CD4-positive, alpha-beta T cell treated with Interleukin-10 for 1 hour (primary cell): ENCODE measurements at regions not wholly inside any gene's neighbourhood (a gene's known extent, or its start where the extent isn't known, plus 50 kb on each side); places are given as distances from the start of the nearest gene placed in this dataset.
"Not testable (repeated sequence)": the region's sequence is repeated elsewhere in the genome, so short reads cannot be mapped to it uniquely, and the experiment has no call there.

ENCODE experiments used
- DNase-seq: peaks from one replicate; pipeline ENCODE4 v3.0.0-alpha.2; 2020

- DNase-seq: peak; percentile 39
These were observed 56.0 kb upstream of the FAM174A start for GRCh38 chr5:100479079-100479688.

DNA sequence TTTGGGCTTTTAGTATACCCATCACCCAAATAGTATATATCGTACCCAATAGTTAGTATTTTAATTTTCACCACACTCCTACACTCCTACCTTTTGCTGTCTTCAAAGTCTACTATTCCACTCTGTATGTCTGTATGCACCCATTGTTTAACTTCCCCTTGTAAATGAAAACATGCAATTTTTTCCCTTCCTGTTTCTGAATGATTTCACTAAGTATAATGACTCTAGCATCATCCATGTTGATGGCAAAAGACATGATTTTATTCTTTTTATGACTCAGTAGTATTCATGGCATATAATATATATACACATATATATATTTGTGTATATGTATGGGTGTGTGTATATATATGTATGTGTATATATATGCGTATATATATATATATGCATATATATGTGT, 63.1 kb upstream of the FAM174A start:
- DNase-seq: no peak

GRCh38 chr5:100469767-100470166, 65.4 kb upstream of the FAM174A start:
- DNase-seq: no peak

- no peak for DNase-seq
These were observed 70.8 kb upstream of the FAM174A start for GRCh38 chr5:100464418-100464817.

- DNase-seq: no peak
These were observed 78.6 kb upstream of the FAM174A start for GRCh38 chr5:100456615-100457014.

DNA sequence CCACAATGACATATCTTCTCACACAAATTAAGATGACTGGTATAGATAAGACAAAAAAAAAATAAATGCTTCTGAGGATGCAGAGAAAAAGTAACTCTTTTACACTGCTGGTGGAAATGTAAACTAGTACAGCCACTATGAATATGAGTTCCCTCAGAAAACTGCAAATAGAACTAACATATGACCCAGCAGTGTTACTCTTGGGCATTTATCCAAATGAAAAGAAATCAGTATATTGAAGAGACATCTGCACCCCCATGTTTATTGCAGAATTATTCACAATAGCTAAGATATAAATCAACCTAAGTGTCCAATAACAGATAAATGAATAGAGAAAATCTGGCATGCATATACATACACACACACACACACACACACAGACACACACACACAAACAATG, 83.0 kb upstream of the FAM174A start:
- DNase-seq: no peak

DNA sequence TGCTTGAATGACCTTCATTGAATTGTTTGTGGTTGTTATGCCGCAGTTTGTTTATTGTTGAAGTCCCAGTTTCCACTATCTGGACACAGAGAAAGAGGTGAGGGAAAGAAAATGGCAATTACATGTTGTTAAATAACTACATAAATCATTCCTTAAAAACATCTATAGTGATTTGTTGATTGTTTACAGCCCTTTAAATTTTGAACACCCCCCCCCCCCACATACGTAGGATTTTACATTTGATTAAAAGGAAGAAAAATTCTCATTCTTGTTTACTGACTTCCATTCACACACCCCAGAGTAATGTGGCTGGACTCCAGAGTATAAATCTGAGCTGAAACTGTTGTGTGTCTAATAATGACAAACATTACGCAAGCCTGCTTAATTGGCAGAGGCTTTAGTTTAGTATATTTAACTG, 87.1 kb upstream of the FAM174A start:
- no peak for DNase-seq

DNA sequence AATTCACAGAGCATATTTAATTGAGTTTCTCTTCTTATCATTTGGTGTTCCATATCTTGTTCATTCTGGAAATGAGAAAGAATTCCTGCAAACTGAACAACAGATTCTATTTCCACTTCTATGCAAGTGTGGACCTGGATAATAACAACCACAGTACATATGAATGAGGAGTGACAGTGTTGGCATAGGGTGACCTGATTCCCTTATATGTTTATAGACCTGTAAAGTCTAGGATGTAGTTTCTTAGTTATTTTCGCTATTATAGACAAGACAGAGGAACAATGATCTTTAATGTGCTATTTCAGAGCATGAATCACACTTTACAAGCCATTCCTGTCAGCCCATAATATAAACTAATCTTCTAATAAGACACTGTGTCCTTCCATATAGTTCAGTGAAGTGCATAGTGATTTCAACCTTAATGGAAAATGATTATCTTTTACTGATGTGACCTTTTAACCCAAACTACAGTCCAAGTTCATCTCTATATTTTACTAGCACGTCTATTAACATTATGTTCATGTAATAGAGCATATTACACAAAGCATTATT, 88.2 kb upstream of the FAM174A start:
- no peak for DNase-seq

- no peak for DNase-seq
These were observed 90.2 kb upstream of the FAM174A start for GRCh38 chr5:100444961-100445360.

DNA sequence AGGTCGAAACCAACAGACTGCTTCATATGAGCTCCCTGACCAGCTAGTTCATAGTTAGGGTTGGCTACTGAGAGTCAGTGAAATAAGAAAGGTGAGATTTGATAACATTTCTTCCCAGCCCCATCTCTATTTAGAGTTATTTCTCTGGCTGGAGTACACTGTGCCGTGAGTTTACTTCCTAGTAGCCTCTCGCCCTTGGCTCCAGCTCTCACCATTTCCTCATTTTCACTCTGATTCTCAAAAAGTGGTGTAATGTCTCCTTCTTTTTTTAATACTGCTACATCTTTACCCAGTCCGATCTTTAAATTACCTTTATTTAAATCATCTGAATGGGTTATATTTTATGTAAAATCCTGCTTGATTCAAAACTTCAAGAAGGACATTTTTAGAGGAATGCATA, 100.4 kb upstream of the FAM174A start:
- DNase-seq: no peak

GRCh38 chr5:100432741-100433140, 102.4 kb upstream of the FAM174A start:
- no peak for DNase-seq

DNA sequence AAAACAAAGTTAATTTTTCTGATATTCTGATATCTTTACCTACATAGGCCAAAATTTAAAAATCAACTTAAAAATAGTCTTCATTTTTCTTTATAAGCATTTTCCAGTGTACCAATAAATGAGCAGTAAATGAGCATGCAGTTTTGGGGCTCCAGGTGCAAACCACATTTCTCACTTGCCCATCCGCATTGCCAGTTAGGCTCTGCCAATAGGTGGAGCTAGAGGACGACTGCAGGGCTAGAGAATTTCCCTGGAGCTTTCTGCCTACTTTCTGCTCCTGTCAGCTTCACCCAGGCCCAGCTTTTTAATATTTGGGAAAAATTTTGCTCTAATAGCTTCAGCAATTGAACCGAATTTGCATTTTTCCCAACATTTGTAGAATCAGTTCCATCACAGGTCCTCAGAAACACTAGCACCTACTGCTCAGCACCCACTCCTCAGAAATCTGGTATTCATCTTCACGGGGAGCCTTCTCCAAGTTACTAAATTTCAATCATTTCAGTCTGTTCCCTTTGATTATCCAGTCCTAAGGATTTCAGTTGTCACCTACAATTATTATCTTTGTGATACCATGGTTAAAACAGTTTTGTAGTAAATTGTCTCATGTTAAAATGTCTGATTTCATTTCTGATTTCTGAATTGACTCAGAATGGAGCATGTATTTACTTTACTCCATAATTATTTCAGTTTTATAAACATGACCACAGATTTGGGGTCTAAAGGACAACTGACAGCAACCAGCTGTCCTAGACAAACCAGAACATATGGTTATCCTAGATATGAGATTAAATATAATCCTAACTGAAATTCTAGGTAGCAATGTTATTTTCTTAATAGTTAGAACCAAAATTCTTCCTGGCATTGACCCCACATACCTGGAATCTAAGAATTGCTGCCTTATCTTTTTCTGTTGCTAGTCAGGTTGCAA, 104.6 kb upstream of the FAM174A start:
- DNase-seq: peak; percentile 46

GRCh38 chr5:100424787-100425186, 110.4 kb upstream of the FAM174A start:
- no peak for DNase-seq

DNA sequence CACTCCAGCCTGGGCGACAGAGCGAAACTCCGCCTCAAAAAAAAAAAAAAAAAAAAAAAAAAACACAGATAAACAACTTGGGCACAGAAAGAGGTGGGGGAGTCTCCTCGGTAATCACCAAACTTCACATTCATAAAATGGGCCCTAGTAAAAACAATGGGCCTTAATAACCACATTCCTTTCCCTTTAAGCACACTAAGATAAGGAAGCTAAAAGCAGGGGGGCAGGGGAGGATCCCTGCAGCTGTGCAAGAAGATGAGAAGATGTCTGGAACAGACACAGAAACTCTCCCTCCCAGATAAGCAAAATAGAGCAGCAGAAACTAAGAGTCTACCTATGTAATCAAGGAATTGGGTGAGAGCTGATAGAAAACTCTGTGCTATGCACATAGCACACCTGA, 111.2 kb upstream of the FAM174A start:
- DNase-seq: no peak

DNA sequence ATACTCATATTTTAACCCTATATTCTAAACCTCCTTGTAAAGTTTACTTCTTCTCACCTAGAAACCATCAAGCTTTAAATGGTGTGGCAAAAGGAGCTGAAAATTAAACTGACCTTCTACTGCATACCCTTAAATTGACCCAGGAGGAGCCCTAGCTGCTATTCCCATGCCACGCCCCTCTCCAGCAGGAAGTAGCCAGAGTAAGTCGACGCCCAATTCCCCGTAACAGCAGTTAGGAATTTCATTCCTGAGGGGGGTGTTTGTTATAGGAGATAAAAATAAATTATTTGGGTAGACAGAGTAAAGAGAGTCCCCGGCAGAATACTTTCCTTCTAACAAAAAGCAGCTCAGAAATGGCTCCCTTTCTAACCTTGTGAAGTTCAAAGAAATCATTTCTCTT, 111.8 kb upstream of the FAM174A start:
- DNase-seq: no peak

DNA sequence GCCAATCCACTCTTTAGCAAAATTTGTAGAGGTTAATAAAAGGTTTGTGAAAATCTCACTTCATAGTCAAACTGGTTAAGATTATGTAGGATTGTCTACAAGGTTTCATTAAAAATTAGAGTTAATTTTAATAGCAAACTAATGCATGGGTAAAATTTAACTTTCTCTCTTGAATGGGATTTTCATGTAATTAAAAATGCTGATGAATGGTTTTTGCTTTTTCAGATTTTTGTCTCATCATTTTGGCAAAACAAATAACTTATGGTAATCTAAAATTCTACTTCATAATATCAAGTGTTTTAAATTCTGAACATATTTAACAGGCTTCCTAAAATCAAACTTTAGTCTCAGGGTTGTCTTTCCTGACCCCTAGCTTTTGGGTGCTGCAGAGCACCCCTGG, 113.8 kb upstream of the FAM174A start:
- no peak for DNase-seq

GRCh38 chr5:100418231-100418630, 116.9 kb upstream of the FAM174A start:
- no peak for DNase-seq

GRCh38 chr5:100409660-100410151, 125.5 kb upstream of the FAM174A start:
- DNase-seq: no peak

- no peak for DNase-seq
These were observed 128.1 kb upstream of the FAM174A start for GRCh38 chr5:100407053-100407452.

DNA sequence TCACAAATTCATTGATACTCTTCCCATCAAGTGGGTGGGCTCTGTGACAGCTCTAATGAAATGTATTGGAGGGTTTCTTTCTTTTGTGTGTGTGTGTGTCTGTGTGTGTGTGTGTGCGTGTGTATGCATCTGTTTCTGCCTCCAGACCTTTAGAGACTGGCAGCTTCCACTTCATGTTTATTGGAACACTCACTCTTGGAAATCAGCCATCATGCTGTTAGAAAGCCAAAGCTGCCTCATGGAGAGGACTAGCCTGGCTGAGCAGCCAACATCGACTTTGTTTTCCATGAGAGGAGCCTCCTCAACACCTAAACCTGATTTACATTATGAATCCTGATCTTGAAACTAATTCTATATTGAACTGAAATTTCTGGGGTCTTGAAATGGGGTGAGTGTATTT, 128.5 kb upstream of the FAM174A start:
- no peak for DNase-seq

GRCh38 chr5:100402071-100402470, 133.1 kb upstream of the FAM174A start:
- DNase-seq: no peak

GRCh38 chr5:100401149-100401548, 134.0 kb upstream of the FAM174A start:
- no peak for DNase-seq

DNA sequence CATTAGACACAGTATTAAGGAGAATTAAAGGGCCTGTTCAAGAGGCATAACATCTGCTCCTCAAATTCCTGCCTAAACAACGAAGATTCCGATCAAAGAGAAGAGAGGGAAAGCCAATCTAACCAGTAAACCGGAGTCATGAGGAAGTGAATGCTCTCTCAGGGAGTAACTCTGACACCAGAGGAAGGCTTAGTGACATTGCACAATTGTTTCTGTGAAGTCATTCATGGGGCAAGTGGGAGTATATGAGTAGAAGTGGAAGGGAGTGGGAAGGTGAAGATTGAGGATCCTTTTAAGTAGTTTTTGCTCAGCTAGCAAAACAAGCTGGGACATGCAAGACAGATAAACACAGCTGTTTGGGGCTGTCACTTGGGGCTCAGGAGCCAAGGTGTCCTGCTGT, 136.4 kb upstream of the FAM174A start:
- not testable (repeated sequence) for DNase-seq
